ENCODE measurements at regions not wholly inside any gene's neighbourhood (a gene's known extent, or its start where the extent isn't known, plus 50 kb on each side); places are given as distances from the start of the nearest gene placed in this dataset.

DNA sequence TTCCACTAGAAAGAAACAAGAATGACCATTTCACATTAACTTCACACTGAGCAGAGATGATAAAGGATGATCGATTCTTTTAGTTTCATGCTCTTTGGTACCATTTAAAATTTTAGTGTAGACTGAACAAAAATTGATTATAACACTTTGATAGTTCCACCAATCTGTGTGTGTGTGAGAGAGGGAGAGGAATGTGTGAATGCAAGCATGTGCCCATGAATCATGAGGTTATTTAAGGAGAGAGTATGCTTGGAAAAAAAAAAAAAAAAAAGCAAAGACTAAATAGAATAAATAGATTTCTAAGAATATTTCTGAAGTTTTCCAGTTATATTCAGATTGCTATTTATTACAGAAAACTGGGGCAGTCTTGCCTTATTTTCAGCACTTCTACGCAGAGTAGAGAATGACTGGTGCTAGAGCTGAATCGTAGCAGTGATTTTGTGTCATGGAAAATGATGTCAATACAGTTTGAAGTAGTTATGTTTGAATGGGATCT is 900.8 kb downstream of the SLC4A3 start:
- no peak for DNase-seq

DNA sequence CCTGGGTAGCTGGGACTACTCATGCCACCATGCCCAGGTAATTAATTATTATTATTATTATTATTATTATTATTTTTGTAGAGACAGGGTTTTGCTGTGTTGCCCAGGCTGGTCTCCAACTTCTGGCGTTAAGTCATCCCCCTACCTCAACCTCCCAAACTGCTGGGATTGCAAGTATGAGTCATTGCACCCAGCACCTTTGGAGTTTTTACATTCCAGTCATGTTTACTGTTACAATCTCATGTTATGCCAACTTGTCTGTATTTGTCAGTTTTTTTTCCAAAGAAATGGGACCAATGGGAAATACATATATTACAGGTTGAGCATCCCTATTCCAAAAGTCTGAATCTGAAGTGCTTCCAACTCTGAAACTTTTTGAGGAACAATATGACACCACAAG is 903.8 kb downstream of the SLC4A3 start:
- no peak for DNase-seq

- DNase-seq, result no peak
Measured at GRCh38 chr2:220533485-220533884, 906.1 kb downstream of the SLC4A3 start.

GRCh38 chr2:220539481-220539880 is 912.1 kb downstream of the SLC4A3 start:
- no peak for DNase-seq

GRCh38 chr2:220544049-220544448 is 916.6 kb downstream of the SLC4A3 start:
- no peak for DNase-seq

GRCh38 chr2:220550995-220551700 is 923.7 kb downstream of the SLC4A3 start:
- no peak for DNase-seq

GRCh38 chr2:220552790-220553535 is 925.5 kb downstream of the SLC4A3 start:
- DNase-seq, result no peak

DNA sequence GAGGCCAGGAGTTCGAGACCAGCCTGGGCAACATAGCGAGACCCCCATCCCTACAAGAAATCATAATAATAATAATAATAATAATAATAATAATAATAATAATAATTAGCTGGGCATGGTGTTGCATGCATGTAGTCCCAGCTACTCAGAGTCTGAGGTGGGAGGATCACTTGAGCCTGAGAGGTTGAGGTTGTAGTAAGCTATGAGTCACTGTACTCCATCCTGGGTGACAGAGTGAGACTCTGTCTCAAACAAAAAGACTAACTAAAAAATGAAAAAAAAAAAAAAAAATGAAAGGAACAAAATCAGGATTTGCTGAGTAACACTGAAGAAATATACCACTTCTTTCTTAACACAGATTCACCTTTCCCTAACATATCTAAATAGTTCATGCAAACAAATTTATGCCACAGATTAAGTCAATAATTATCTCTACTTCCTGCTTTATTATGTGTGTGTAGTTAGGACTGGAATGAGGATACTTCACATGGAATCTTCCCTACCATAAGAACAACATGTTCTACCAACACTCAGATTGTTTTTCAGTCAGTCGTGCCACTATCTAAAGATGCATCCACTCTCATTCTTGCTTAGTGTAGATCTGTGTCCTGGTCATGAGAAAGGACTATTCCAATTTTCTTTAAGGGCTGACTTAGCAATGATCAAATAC is 928.7 kb downstream of the SLC4A3 start:
- DNase-seq, result no peak

DNA sequence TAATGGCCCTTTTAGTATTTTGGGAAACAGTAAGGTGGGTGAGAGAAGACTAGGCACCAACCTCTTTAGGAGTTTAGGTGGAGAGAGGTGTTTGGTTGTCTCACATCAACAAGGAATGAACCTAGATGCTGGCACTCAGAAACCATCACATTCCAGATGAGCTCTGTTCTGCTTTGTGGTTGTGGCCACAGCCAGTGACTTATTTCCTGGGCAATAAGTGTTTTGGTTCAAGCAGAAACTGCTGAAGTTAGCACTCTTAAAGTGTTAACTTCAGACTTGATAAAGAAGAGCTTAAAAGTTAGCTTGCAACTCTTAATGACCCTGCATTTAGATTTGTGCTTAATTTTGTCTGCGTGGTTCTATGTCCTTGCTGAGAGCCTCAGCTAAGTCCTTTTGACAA is 929.2 kb downstream of the SLC4A3 start:
- no peak for DNase-seq

- no peak for DNase-seq
Measured at GRCh38 chr2:220560192-220560591, 932.8 kb downstream of the SLC4A3 start.

GRCh38 chr2:220562375-220563140 is 935.1 kb downstream of the SLC4A3 start:
- DNase-seq, result no peak

GRCh38 chr2:220568296-220568695 is 940.9 kb downstream of the SLC4A3 start:
- no peak for DNase-seq

- DNase-seq, result no peak
Measured at GRCh38 chr2:220569112-220569897, 941.9 kb downstream of the SLC4A3 start.

DNA sequence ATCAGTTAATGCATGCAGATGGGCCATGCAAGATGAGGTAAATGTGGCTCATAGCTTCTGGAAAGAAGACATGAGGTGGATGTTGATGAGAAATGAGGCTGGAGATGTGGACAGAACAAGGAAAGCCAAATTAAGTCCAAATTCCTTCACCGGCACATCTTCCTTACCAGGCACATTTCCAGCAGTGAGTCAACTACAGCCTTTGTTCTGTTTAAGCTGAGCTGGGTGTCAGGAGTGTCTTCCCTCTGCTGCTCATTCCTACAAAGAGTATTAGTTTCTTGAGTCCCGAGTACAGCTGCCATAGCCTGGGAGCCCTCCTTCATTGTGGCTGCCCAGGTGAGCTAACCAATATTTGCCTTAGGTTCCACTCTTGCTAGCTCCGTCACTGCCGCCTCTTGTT is 945.0 kb downstream of the SLC4A3 start:
- DNase-seq, result no peak

GRCh38 chr2:220574038-220574437 is 946.6 kb downstream of the SLC4A3 start:
- DNase-seq, result no peak

DNA sequence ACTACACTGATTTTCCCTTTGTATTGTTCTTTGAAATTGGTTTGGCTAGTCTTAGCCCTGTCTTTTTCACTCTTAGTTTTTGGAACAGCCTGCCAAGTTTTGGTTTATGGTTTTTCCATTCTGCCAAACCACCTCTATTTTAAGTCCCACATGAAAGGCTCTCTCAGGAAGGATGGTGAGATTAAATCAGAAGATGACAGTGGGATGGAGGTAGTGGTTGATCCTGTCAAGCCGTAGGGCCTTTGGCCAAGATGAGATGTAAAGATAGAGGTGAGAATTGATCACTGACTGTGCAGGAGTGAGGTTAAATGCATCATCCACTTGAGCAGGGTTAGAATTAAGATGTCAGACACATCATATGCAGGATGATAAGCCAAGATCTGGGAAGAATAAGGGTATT is 948.5 kb downstream of the SLC4A3 start:
- DNase-seq, result no peak

DNA sequence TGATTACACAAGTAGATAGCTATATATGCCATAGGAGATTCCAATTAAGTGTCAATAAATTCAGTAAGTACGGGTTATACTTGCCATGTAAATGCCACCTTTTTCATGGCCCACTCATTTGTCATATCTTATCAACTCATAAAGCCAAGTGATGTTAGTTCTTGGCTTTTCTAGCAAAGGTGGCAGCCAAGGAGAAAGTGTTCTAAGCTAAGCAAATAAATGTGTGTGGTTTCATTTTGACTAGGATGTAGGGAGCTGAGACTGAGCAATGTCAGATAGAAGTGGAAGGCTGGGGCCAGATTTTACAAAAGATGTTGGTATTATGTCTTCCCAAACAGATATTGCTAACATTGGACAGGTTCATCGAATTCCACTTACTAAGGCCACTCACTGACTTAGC is 952.0 kb downstream of the SLC4A3 start:
- DNase-seq, result no peak

- DNase-seq, result no peak
Measured at GRCh38 chr2:220580113-220580512, 952.7 kb downstream of the SLC4A3 start.

GRCh38 chr2:220583725-220584124 is 956.3 kb downstream of the SLC4A3 start:
- no peak for DNase-seq

- no peak for DNase-seq
Measured at GRCh38 chr2:220585241-220585640, 957.8 kb downstream of the SLC4A3 start.
